ENCODE measurements at regions not wholly inside any gene's neighbourhood (a gene's known extent, or its start where the extent isn't known, plus 50 kb on each side); places are given as distances from the start of the nearest gene placed in this dataset.

DNA sequence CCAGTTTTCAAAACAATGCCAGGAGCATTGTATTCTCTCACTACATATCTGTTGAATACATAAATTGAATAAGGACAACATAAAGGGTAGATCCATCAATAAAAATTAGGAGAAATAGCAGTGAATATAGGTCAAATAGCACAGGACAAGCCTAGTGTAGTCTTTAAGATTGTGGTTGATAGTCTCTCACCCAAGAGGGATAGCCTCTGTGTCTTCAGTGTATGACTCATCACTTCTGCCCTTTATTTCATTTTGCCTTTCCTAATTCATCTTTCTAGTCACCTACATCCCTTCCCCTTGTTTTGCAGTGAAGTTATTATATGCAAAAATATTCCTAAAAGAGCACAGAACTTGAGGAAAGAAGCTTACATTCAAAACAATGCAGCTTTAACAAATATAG lies 335.0 kb upstream of the TUSC1 start:
- no peaks in the 10 kb centered on the region for H3K36me3 ChIP-seq (ENCODE audit: low read depth)
- H3K4me1 ChIP-seq (ENCODE audit: insufficient read depth, poor library complexity, severe bottlenecking), result no peaks in the 10 kb centered on the region
- TF ChIP-seq, protein P1, sequence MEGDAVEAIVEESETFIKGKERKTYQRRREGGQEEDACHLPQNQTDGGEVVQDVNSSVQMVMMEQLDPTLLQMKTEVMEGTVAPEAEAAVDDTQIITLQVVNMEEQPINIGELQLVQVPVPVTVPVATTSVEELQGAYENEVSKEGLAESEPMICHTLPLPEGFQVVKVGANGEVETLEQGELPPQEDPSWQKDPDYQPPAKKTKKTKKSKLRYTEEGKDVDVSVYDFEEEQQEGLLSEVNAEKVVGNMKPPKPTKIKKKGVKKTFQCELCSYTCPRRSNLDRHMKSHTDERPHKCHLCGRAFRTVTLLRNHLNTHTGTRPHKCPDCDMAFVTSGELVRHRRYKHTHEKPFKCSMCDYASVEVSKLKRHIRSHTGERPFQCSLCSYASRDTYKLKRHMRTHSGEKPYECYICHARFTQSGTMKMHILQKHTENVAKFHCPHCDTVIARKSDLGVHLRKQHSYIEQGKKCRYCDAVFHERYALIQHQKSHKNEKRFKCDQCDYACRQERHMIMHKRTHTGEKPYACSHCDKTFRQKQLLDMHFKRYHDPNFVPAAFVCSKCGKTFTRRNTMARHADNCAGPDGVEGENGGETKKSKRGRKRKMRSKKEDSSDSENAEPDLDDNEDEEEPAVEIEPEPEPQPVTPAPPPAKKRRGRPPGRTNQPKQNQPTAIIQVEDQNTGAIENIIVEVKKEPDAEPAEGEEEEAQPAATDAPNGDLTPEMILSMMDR (IDR thresholded peaks at IDR 0.05; ENCODE audit: poor library complexity, severe bottlenecking), result no peak
- H3K27me3 ChIP-seq (ENCODE audit: insufficient read depth, poor library complexity, severe bottlenecking), result peaks cover 18% of the 10 kb centered on the region
- ATAC-seq (ENCODE audit: low read depth) (no peak), DNase-seq (ENCODE audit: low spot score) (no peak)
- H3K27ac ChIP-seq (ENCODE audit: poor library complexity, severe bottlenecking), result no peak overlapping the region
- H3K9me3 ChIP-seq (ENCODE audit: severe bottlenecking), result no peaks in the 10 kb centered on the region
- H3K4me3 ChIP-seq (ENCODE audit: severe bottlenecking), result no peak overlapping the region

DNA sequence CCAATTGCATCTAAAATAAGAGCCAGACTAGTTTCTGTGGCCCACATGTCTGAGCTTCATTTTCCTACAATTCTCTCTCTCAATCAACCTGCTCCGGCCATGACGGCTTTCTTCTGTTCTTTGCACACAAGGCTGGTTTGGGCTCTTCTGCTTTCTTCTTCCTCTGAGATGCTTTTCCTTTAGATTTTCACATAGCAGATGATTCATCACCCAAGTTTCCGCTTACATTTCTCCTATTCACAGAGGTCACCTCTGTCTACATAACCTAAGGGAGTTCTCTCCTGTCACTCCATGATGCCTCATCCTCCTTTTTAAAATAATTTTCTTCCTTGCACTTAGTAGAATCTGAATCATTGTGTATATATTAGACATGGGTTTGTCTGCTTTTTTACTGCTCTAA lies 334.6 kb upstream of the TUSC1 start:
- ATAC-seq (ENCODE audit: low read depth) (no peak), DNase-seq (ENCODE audit: low spot score) (no peak)
- Histone ChIP-seq H3K27ac (ENCODE audit: poor library complexity, severe bottlenecking) (no peak overlapping the region), H3K9me3 (ENCODE audit: severe bottlenecking) (no peaks in the 10 kb centered on the region), H3K36me3 (ENCODE audit: low read depth) (no peaks in the 10 kb centered on the region), H3K27me3 (ENCODE audit: insufficient read depth, poor library complexity, severe bottlenecking) (peaks cover 21% of the 10 kb centered on the region), H3K4me1 (ENCODE audit: insufficient read depth, poor library complexity, severe bottlenecking) (no peaks in the 10 kb centered on the region), H3K4me3 (ENCODE audit: severe bottlenecking) (no peak overlapping the region)
- TF ChIP-seq, protein P1 (IDR thresholded peaks at IDR 0.05; ENCODE audit: poor library complexity, severe bottlenecking), result no peak

DNA sequence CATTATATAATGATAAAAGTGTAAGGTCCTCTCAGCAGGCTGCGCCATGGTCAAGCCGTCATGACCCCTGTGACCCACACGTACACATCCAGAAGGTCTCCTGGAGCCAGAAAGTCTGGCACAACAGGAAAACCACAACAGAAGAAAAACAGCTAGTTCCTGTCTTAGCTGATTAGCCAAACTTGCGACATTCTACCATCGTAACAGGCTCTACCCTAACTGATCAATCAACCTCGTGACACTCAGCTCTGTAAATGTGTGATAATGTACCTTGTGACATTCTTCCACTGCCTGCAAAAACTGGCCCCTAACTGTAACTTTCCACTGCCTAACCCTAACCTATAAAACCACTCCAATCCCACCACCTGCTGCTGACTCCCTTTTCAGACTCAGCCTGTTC lies 316.4 kb upstream of the TUSC1 start:
- no peaks in the 10 kb centered on the region for H3K27me3 ChIP-seq (ENCODE audit: insufficient read depth, poor library complexity, severe bottlenecking)
- DNase-seq (ENCODE audit: low spot score), result no peak
- no peaks in the 10 kb centered on the region for H3K4me1 ChIP-seq (ENCODE audit: insufficient read depth, poor library complexity, severe bottlenecking)
- no peaks in the 10 kb centered on the region for H3K36me3 ChIP-seq (ENCODE audit: low read depth)
- H3K9me3 ChIP-seq (ENCODE audit: severe bottlenecking), result no peaks in the 10 kb centered on the region
- TF ChIP-seq, protein P1 (IDR thresholded peaks at IDR 0.05; ENCODE audit: poor library complexity, severe bottlenecking), result no peak
- H3K4me3 ChIP-seq (ENCODE audit: severe bottlenecking), result no peak overlapping the region
- no peak overlapping the region for H3K27ac ChIP-seq (ENCODE audit: poor library complexity, severe bottlenecking)
- no peak for ATAC-seq (ENCODE audit: low read depth)

DNA sequence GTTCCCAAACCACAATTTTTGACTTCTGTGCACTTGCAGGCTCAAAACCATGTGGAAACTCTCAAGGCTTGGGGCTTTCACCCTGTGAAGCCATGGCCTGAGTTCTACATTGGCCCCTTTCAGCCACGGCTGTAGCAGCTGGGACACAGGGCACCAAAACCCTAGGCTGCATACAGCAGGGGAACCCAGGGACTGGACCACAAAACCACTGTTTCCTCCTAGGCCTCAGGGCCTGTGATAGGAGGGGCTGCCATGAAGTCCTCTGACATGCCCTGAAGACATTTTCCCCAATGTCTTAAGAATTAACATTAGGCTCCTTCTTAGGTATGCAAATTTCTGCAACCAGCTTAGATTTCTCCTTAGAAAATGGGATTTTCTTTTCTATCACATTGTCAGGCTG lies 312.1 kb upstream of the TUSC1 start:
- Histone ChIP-seq H3K4me3 (ENCODE audit: severe bottlenecking) (no peak overlapping the region), H3K9me3 (ENCODE audit: severe bottlenecking) (no peaks in the 10 kb centered on the region), H3K27ac (ENCODE audit: poor library complexity, severe bottlenecking) (no peak overlapping the region), H3K27me3 (ENCODE audit: insufficient read depth, poor library complexity, severe bottlenecking) (no peaks in the 10 kb centered on the region), H3K4me1 (ENCODE audit: insufficient read depth, poor library complexity, severe bottlenecking) (no peaks in the 10 kb centered on the region), H3K36me3 (ENCODE audit: low read depth) (no peaks in the 10 kb centered on the region)
- DNase-seq (ENCODE audit: low spot score) (no peak), ATAC-seq (ENCODE audit: low read depth) (no peak)
- TF ChIP-seq, protein P1 (IDR thresholded peaks at IDR 0.05; ENCODE audit: poor library complexity, severe bottlenecking), result no peak

DNA sequence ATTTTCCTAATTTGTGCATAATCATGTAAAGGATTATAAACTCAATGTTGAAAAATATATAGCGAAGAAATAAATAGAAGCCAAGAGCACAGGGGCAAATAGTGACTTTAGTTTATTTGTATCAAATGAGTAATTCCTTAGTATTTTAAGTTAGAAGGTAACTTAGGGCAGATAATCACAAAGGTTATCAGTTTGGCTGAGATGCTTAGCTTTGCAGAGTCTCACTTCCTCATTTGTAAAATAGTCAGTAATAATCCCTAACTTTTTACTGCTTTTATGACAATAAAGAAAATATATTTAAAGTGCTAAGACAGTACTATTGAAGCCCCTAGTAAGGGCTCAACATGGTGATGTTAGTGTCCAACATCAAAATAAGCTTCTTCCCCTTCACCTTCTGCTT lies 297.4 kb upstream of the TUSC1 start:
- no peak for ATAC-seq (ENCODE audit: low read depth)
- Histone ChIP-seq H3K4me3 (ENCODE audit: severe bottlenecking) (no peak overlapping the region), H3K27ac (ENCODE audit: poor library complexity, severe bottlenecking) (no peak overlapping the region), H3K27me3 (ENCODE audit: insufficient read depth, poor library complexity, severe bottlenecking) (no peaks in the 10 kb centered on the region), H3K4me1 (ENCODE audit: insufficient read depth, poor library complexity, severe bottlenecking) (no peaks in the 10 kb centered on the region), H3K36me3 (ENCODE audit: low read depth) (no peaks in the 10 kb centered on the region), H3K9me3 (ENCODE audit: severe bottlenecking) (no peaks in the 10 kb centered on the region)
- TF ChIP-seq, protein P1 (IDR thresholded peaks at IDR 0.05; ENCODE audit: poor library complexity, severe bottlenecking), result no peak
- no peak for DNase-seq (ENCODE audit: low spot score)

Data from RWPE2 (cell line).